ENCODE measurements at regions not wholly inside any gene's neighbourhood (a gene's known extent, or its start where the extent isn't known, plus 50 kb on each side); places are given as distances from the start of the nearest gene placed in this dataset.

DNA sequence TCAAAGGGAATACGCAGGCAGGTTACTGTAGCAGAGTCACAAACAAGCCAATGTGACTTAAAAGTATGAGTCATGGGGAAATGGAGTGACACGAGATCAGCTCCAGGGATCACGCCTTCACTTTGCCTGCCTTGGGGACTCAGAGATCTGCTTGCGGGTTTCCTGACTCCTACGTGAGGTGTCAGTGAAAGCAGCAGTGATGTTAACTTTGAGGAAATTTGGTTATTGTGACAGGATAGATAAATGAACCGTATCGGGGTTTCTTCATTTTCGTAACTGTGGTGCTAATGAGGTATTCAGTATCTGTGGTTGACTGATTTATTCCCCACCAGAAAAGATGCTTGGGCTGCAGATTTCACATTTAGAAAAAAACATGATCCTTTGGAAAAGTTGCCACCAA, 383.3 kb upstream of the ZFP42 start:
- TF ChIP-seq RAD21 (IDR thresholded peaks at IDR 0.05; ENCODE audit: low read depth) (no peak), YY1 (IDR thresholded peaks at IDR 0.05; ENCODE audit: low read depth) (no peak), TAF1 (IDR thresholded peaks at IDR 0.05; ENCODE audit: low read depth) (no peak), FOXM1 (IDR thresholded peaks at IDR 0.05; ENCODE audit: borderline replicate concordance, low read depth) (no peak), EGR1 (IDR thresholded peaks at IDR 0.05) (no peak), CREB1 (IDR thresholded peaks at IDR 0.05; ENCODE audit: low read depth) (no peak), CEBPB (IDR thresholded peaks at IDR 0.05) (no peak), ZBTB7A (IDR thresholded peaks at IDR 0.05; ENCODE audit: low read depth) (no peak)
- TF ChIP-seq, protein P1, sequence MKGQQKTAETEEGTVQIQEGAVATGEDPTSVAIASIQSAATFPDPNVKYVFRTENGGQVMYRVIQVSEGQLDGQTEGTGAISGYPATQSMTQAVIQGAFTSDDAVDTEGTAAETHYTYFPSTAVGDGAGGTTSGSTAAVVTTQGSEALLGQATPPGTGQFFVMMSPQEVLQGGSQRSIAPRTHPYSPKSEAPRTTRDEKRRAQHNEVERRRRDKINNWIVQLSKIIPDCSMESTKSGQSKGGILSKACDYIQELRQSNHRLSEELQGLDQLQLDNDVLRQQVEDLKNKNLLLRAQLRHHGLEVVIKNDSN (IDR thresholded peaks at IDR 0.05), result no peak
- TF ChIP-seq, protein P2, sequence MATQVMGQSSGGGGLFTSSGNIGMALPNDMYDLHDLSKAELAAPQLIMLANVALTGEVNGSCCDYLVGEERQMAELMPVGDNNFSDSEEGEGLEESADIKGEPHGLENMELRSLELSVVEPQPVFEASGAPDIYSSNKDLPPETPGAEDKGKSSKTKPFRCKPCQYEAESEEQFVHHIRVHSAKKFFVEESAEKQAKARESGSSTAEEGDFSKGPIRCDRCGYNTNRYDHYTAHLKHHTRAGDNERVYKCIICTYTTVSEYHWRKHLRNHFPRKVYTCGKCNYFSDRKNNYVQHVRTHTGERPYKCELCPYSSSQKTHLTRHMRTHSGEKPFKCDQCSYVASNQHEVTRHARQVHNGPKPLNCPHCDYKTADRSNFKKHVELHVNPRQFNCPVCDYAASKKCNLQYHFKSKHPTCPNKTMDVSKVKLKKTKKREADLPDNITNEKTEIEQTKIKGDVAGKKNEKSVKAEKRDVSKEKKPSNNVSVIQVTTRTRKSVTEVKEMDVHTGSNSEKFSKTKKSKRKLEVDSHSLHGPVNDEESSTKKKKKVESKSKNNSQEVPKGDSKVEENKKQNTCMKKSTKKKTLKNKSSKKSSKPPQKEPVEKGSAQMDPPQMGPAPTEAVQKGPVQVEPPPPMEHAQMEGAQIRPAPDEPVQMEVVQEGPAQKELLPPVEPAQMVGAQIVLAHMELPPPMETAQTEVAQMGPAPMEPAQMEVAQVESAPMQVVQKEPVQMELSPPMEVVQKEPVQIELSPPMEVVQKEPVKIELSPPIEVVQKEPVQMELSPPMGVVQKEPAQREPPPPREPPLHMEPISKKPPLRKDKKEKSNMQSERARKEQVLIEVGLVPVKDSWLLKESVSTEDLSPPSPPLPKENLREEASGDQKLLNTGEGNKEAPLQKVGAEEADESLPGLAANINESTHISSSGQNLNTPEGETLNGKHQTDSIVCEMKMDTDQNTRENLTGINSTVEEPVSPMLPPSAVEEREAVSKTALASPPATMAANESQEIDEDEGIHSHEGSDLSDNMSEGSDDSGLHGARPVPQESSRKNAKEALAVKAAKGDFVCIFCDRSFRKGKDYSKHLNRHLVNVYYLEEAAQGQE (IDR thresholded peaks at IDR 0.05; ENCODE audit: low read depth), result no peak
- TF ChIP-seq, protein P3, sequence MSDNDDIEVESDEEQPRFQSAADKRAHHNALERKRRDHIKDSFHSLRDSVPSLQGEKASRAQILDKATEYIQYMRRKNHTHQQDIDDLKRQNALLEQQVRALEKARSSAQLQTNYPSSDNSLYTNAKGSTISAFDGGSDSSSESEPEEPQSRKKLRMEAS (IDR thresholded peaks at IDR 0.05), result no peak

All from Ishikawa (cell line).